Motor neuron (in vitro differentiated cells): ENCODE measurements at regions not wholly inside any gene's neighbourhood (a gene's known extent, or its start where the extent isn't known, plus 50 kb on each side); places are given as distances from the start of the nearest gene placed in this dataset.

Experiments used
- ATAC-seq, 8 experiments: fragments of 200-7000 bp; cut with Tn5 transposase; replicated peaks in 6 of 8; 2 replicates each; pipeline ENCODE4 v1.8.0; 2021; ENCODE audit warnings: mild to moderate bottlenecking in 8 of 8, moderate library complexity in 8 of 8
- H3K27ac ChIP-seq, 2 donors: fragments of 250-450 bp; sonication (Bioruptor Pico); 2 replicates each; pipeline ENCODE4 v1.9.0; 2021; ENCODE audit warnings: antibody characterized with exemption in 2 of 2, mild to moderate bottlenecking in 2 of 2, moderate library complexity in 1 of 2
- H3K4me1 ChIP-seq, 2 donors: fragments of 250-450 bp; sonication (Bioruptor Pico); replicated peaks in 1 of 2; 2 replicates each; pipeline ENCODE4 v1.6.1; 2021; ENCODE audit warnings: antibody characterized with exemption in 2 of 2, mild to moderate bottlenecking in 2 of 2, moderate library complexity in 1 of 2
- H3K4me3 ChIP-seq, 5 donors: fragments of 250-450 bp; sonication (Bioruptor Pico); 2 replicates each; pipeline ENCODE4 v1.9.0; 2021; ENCODE audit warnings: antibody characterized with exemption in 5 of 5, mild to moderate bottlenecking in 5 of 5, moderate library complexity in 4 of 5
- WGBS, 10 experiments: fragments of 450-650 bp; shearing (Covaris generic); methylation state at CpG; one replicate each; pipeline ENCODE4 v1.0.0; 2022; 5-methylcytosine and 5-hydroxymethylcytosine counted together
- in situ Hi-C, 9 experiments: fragments of 400-800 bp; cut with MboI; loops; one replicate each; pipeline ENCODE4 v1.15.0; 2021; ENCODE audit warnings: low sequenced_read_pairs in 9 of 9, low pct_unique_long_range_greater_than_20kb in 2 of 9; ENCODE audit not compliant: unreplicated experiment in 9 of 9

DNA sequence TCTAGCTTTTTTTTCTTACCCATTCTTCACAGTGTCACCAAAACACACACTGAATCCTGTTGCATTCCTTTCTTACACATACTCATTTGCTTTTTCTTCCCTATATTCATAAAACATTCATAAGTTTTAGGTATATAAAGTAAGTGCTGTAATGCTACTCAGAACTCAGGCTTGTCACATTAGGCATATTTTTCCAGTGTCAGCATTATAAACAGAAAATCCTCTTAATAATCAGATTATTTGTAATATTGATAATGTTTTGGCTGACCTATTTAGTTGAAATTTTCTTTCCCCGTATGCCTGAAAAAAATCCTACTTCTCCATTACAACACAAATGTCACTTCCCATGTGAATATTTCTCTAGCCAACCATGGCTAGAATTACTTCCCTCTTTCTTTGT, 743.0 kb upstream of the NUDT12 start:
- H3K4me3 ChIP-seq, result no peak overlapping the region
- H3K27ac ChIP-seq, result no peak overlapping the region
- ATAC-seq, result no peak
- in situ Hi-C loops, result no loop called here
- H3K4me1 ChIP-seq, result no peaks in the 10 kb centered on the region
- WGBS, 10 experiments, result 17 to 100% (median 69%) methylated on average over 1 of the region's 1 CpG; no CpG with 5 or more reads in 2 of the 10 experiments

- ATAC-seq, result no peak
- in situ Hi-C loops, result no loop called here
- no peak overlapping the region for H3K4me3 ChIP-seq
- 15 to 98% (median 80%) methylated on average over 3 to 7 of the region's 7 CpGs for WGBS, 10 experiments
- no peaks in the 10 kb centered on the region for H3K4me1 ChIP-seq
- no peak overlapping the region for H3K27ac ChIP-seq
These were observed 737.6 kb upstream of the NUDT12 start for GRCh38 chr5:104299998-104300706.

DNA sequence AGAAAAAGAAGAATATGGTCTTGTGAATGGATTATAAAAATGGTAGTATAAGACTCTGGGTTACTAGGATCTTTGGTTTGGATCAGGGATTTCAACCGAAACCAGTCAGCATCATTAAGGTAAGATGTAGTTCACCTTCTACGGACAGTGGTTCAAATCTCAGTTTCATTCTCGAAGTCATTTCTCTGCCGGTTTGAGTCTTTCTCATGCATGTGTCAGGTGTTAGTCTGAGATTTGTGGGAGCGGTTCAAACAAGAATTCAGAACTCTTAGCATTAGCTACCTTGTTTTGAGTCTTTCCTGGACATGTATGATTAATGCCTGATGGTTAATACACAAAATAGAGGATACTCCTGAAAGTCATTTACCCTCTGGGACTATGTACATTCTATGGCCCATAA, 735.9 kb upstream of the NUDT12 start:
- WGBS, 10 experiments, result 11 to 100% (median 98%) methylated on average over 1 to 5 of the region's 5 CpGs; no CpG with 5 or more reads in 2 of the 10 experiments
- no peak overlapping the region for H3K4me3 ChIP-seq
- no peak overlapping the region for H3K27ac ChIP-seq
- in situ Hi-C loops, result no loop called here
- H3K4me1 ChIP-seq, result no peaks in the 10 kb centered on the region
- no peak for ATAC-seq

- H3K27ac ChIP-seq, result no peak overlapping the region
- peak in 1 of 8 experiments; percentile 68 for ATAC-seq
- H3K4me1 ChIP-seq, result no peaks in the 10 kb centered on the region
- H3K4me3 ChIP-seq, result no peak overlapping the region
- in situ Hi-C loops, result no loop called here
- WGBS, 10 experiments, result 0 to 83% (median 14%) methylated on average over 1 of the region's 1 CpG; no CpG with 5 or more reads in 1 of the 10 experiments
These were observed 734.5 kb upstream of the NUDT12 start for GRCh38 chr5:104297076-104297475.

- Histone ChIP-seq H3K4me1 (no peaks in the 10 kb centered on the region), H3K27ac (no peak overlapping the region), H3K4me3 (no peak overlapping the region)
- 11 to 100% (median 100%) methylated on average over 1 of the region's 1 CpG; no CpG with 5 or more reads in 1 of the 10 experiments for WGBS, 10 experiments
- in situ Hi-C loops, result no loop called here
- no peak for ATAC-seq
These were observed 733.4 kb upstream of the NUDT12 start for GRCh38 chr5:104295991-104296390.

DNA sequence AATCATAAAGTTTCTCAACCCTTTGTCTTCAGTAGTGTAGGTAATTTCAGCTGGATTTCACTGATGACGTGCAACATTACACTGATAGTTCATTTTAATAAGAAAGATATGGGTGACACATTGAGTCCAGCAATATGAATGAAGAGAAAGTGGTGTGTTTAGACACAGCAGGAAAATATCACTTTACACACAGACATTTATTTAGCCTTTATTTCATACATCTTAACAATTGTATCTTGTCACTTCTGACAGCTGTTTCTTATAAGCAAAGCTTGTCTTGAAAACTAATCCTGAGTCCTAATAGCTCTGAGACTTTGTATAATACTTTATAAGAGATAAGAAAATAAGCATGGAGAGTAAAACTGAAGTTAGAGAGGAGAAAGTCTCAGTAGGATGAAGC, 720.5 kb upstream of the NUDT12 start:
- Histone ChIP-seq H3K27ac (no peak overlapping the region), H3K4me3 (no peak overlapping the region), H3K4me1 (no peaks in the 10 kb centered on the region)
- WGBS, 10 experiments, result 0 to 100% (median 90%) methylated on average over 1 of the region's 1 CpG
- in situ Hi-C loops, result no loop called here
- no peak for ATAC-seq

- in situ Hi-C loops, result no loop called here
- WGBS, 10 experiments, result 3 to 97% (median 76%) methylated on average over 2 of the region's 2 CpGs; no CpG with 5 or more reads in 1 of the 10 experiments
These were observed 711.1 kb upstream of the NUDT12 start for GRCh38 chr5:104273725-104274124.

GRCh38 chr5:104267320-104268015, 704.9 kb upstream of the NUDT12 start:
- Histone ChIP-seq H3K4me1 (peaks cover 10 to 12% of the 10 kb centered on the region in 2 donors), H3K27ac (peak overlapping the region in 1 of 2 donors; percentile 10), H3K4me3 (no peak overlapping the region)
- peak in 5 of 8 experiments; percentile 53 to 79 (median 63) for ATAC-seq
- WGBS, 10 experiments, result 20 to 100% (median 55%) methylated on average over 1 to 3 of the region's 3 CpGs
- in situ Hi-C loops, result no loop called here

More at GRCh38 chr5:104273725-104274124, 711.1 kb upstream of the NUDT12 start:
- Histone ChIP-seq H3K4me1 (peaks cover 0 to 9% of the 10 kb centered on the region in 2 donors), H3K27ac (no peak overlapping the region), H3K4me3 (no peak overlapping the region)
- ATAC-seq, result no peak

DNA sequence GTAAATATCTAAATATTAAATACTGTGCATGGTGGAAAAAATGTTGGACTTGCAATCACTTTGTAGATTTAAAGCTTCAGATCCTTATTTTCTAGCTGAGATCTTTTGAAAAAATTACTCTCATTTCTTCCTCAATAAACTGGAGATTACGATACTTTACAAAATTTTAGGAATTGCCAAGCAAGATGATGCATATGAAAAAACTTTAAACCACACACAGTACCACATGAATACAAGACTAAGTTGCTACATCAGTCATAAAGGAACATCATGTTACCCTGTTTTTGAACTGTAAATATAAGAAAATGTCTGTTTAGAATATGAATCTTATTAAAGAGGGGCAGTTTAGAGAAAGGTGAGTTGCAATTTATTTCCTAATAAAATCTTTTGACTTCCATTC, 703.6 kb upstream of the NUDT12 start:
- Histone ChIP-seq H3K4me3 (no peak overlapping the region), H3K4me1 (peaks cover 10 to 12% of the 10 kb centered on the region in 2 donors), H3K27ac (no peak overlapping the region)
- ATAC-seq, result no peak
- in situ Hi-C loops, result no loop called here
- WGBS, 10 experiments, result 44 to 100% (median 100%) methylated on average over 1 of the region's 1 CpG; no CpG with 5 or more reads in 3 of the 10 experiments

DNA sequence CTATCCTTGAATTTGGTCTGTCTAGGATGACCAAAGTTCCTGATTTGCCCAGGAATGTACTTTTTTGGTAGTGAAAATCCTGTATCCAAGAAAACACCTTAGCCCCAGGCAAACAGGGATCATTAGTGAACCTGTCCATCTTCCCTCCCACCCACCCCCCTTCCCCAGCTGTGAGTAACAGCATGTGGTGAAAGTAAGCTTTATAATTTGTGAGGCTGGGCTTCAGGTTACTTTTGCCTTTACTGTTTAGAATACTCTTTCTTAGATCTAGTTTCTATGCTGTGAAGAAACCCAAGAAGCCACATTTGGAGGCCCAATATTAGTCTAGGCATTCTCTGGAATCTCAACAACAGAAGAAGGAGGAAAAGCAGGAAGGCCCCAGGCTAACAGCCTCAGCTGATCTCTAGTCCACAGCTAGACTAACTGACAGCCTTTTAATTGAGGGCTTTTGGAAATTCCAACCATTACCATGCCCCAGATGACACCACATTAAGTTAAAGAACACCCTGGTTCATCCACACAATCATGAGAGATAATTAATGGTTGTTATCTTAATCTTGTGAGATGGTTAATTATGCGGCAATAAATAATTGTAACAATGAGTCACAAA, 703.0 kb upstream of the NUDT12 start:
- 63 to 100% (median 78%) methylated on average over 1 of the region's 1 CpG; no CpG with 5 or more reads in 3 of the 10 experiments for WGBS, 10 experiments
- in situ Hi-C loops, result no loop called here

GRCh38 chr5:104247260-104247659, 684.7 kb upstream of the NUDT12 start:
- H3K4me3 ChIP-seq, result no peak overlapping the region
- no peak for ATAC-seq
- in situ Hi-C loops, result no loop called here
- no peak overlapping the region for H3K27ac ChIP-seq
- 0 to 92% (median 53%) methylated on average over 2 to 3 of the region's 3 CpGs; no CpG with 5 or more reads in 2 of the 10 experiments for WGBS, 10 experiments
- H3K4me1 ChIP-seq, result no peaks in the 10 kb centered on the region

More for the DNA sequence above, 703.0 kb upstream of the NUDT12 start:
- H3K4me1 ChIP-seq, result peaks cover 10 to 12% of the 10 kb centered on the region in 2 donors
- peak in 1 of 8 experiments; percentile 15 for ATAC-seq
- H3K4me3 ChIP-seq, result no peak overlapping the region
- no peak overlapping the region for H3K27ac ChIP-seq

- H3K4me1 ChIP-seq, result no peaks in the 10 kb centered on the region
- 0 to 100% (median 80%) methylated on average over 1 to 4 of the region's 4 CpGs; no CpG with 5 or more reads in 1 of the 10 experiments for WGBS, 10 experiments
- peak in 1 of 8 experiments; percentile 31 for ATAC-seq
These were observed 678.5 kb upstream of the NUDT12 start for GRCh38 chr5:104241046-104241445.

GRCh38 chr5:104237586-104237985, 675.0 kb upstream of the NUDT12 start:
- no peak overlapping the region for H3K4me3 ChIP-seq
- 4 to 97% (median 86%) methylated on average over 4 to 5 of the region's 5 CpGs for WGBS, 10 experiments
- in situ Hi-C loops, result no loop called here
- H3K27ac ChIP-seq, result no peak overlapping the region
- no peak for ATAC-seq
- peaks cover 0 to 2% of the 10 kb centered on the region in 2 donors for H3K4me1 ChIP-seq

More at GRCh38 chr5:104241046-104241445, 678.5 kb upstream of the NUDT12 start:
- Histone ChIP-seq H3K4me3 (no peak overlapping the region), H3K27ac (no peak overlapping the region)
- in situ Hi-C loops, result no loop called here
